Astrocyte (in vitro differentiated cells and primary cell): ENCODE measurements at regions not wholly inside any gene's neighbourhood (a gene's known extent, or its start where the extent isn't known, plus 50 kb on each side); places are given as distances from the start of the nearest gene placed in this dataset.
"Not testable (repeated sequence)": the region's sequence is repeated elsewhere in the genome, so short reads cannot be mapped to it uniquely, and the experiment has no call there.

Experiments used
- DNase-seq: peaks from one replicate; pipeline ENCODE4 v3.0.0-alpha.2; 2010; ENCODE audit warnings: low read depth
- FAIRE-seq: peaks from 2 replicates; lab custom pipeline; 2011; peaks lifted over from hg19 to GRCh38; lab: Jason Lieb, UNC
- H2AFZ ChIP-seq: 2 replicates; pipeline ENCODE4 v1.6.0; 2012; ENCODE audit warnings: low read depth, low read length, inconsistent platforms
- H3K27ac ChIP-seq: 2 replicates; pipeline ENCODE4 v1.5.1; 2011; ENCODE audit warnings: low read depth, low read length, inconsistent platforms
- H3K27me3 ChIP-seq: 2 replicates; pipeline ENCODE4 v1.6.0; 2011; ENCODE audit warnings: low read length, inconsistent platforms; ENCODE audit not compliant: insufficient read depth
- H3K36me3 ChIP-seq: 2 replicates; pipeline ENCODE4 v1.5.1; 2011; ENCODE audit warnings: low read length, inconsistent platforms; ENCODE audit not compliant: insufficient read depth
- H3K4me1 ChIP-seq: 2 replicates; pipeline ENCODE4 v1.5.1; 2011; ENCODE audit warnings: low read length, inconsistent platforms; ENCODE audit not compliant: insufficient read depth
- H3K4me2 ChIP-seq: 2 replicates; pipeline ENCODE4 v1.6.0; 2012; ENCODE audit warnings: low read length, inconsistent platforms
- H3K4me3 ChIP-seq: 2 replicates; pipeline ENCODE4 v1.5.1; 2011; ENCODE audit warnings: low read depth, mild to moderate bottlenecking, low read length, inconsistent platforms; ENCODE audit not compliant: insufficient read depth
- H3K79me2 ChIP-seq: 2 replicates; pipeline ENCODE4 v1.6.0; 2012; ENCODE audit warnings: mild to moderate bottlenecking, low read length, inconsistent platforms; ENCODE audit not compliant: insufficient read depth
- H3K9ac ChIP-seq: 2 replicates; pipeline ENCODE4 v1.6.0; 2012; ENCODE audit warnings: mild to moderate bottlenecking, low read length, inconsistent platforms
- H3K9me3 ChIP-seq: 2 replicates; pipeline ENCODE4 v1.5.1; 2012; ENCODE audit warnings: low read depth, mild to moderate bottlenecking, low read length, inconsistent platforms; ENCODE audit not compliant: insufficient read depth
- H4K20me1 ChIP-seq: 2 replicates; pipeline ENCODE4 v1.6.0; 2012; ENCODE audit warnings: low read length, inconsistent platforms; ENCODE audit not compliant: insufficient read depth
- H3K27ac Mint-ChIP-seq: one replicate; pipeline ENCODE4 v1.8.0; 2021; ENCODE audit warnings: mild to moderate bottlenecking, mixed read lengths; ENCODE audit not compliant: unreplicated experiment
- H3K27me3 Mint-ChIP-seq: one replicate; pipeline ENCODE4 v1.8.0; 2021; ENCODE audit warnings: low read depth, mixed read lengths; ENCODE audit not compliant: unreplicated experiment
- H3K36me3 Mint-ChIP-seq: one replicate; pipeline ENCODE4 v1.8.0; 2021; ENCODE audit warnings: low read depth, mixed read lengths; ENCODE audit not compliant: unreplicated experiment
- H3K4me1 Mint-ChIP-seq: one replicate; pipeline ENCODE4 v1.8.0; 2021; ENCODE audit warnings: low read depth, mixed read lengths; ENCODE audit not compliant: unreplicated experiment
- H3K4me3 Mint-ChIP-seq: one replicate; pipeline ENCODE4 v1.8.0; 2021; ENCODE audit warnings: mild to moderate bottlenecking, moderate library complexity, mixed read lengths; ENCODE audit not compliant: unreplicated experiment
- H3K9me3 Mint-ChIP-seq: one replicate; pipeline ENCODE4 v1.8.0; 2021; ENCODE audit warnings: mild to moderate bottlenecking, mixed read lengths; ENCODE audit not compliant: unreplicated experiment
- EZH2 ChIP-seq: IDR thresholded peaks from 2 replicates; pipeline ENCODE4 v1.6.1; 2012; ENCODE audit warnings: mild to moderate bottlenecking, low read length, inconsistent platforms; ENCODE audit not compliant: insufficient read depth
- TF ChIP-seq, protein P1 (sequence below): IDR thresholded peaks from 2 replicates; pipeline ENCODE4 v1.5.1; 2011; ENCODE audit warnings: low read depth, mild to moderate bottlenecking, inconsistent platforms, low read length, moderate library complexity; ENCODE audit not compliant: insufficient read depth

DNA sequence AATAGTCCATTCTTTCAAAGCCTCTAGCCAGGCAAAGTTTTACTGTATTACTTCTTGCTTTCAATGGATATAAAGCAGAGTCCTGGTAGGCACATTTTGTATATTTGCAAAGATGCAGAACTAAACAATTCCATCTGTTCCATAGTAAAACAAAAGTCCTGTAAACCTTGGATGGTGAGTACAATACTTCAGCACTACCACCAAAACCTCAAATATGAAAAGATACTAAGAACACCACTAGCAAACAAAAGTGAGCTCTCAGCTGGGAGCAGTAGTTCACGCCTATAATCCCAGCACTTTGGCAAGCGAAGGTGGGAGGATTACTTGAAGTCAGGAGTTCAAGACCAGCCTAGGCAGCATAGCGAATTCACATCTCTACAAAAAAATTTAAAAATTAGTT, 195.0 kb downstream of the MSX2 start:
- peaks cover 4% of the 10 kb centered on the region for H3K4me1 ChIP-seq
- no peaks in the 10 kb centered on the region for H3K27me3 ChIP-seq
- FAIRE-seq (no peak), DNase-seq (peak; percentile 9)
- no peaks in the 10 kb centered on the region for H3K9me3 ChIP-seq
- Mint-ChIP-seq H3K27me3 (peaks cover 3% of the 10 kb centered on the region), H3K27ac (no peak overlapping the region), H3K4me3 (no peak overlapping the region), H3K36me3 (no peaks in the 10 kb centered on the region), H3K9me3 (peaks cover 6% of the 10 kb centered on the region), H3K4me1 (no peaks in the 10 kb centered on the region)
- H2AFZ ChIP-seq, result no peak overlapping the region
- H3K4me2 ChIP-seq, result no peak overlapping the region
- H3K36me3 ChIP-seq, result no peaks in the 10 kb centered on the region
- H3K27ac ChIP-seq, result no peak overlapping the region
- no peak overlapping the region for H3K4me3 ChIP-seq
- TF ChIP-seq EZH2, result no peak
- TF ChIP-seq, protein P1, sequence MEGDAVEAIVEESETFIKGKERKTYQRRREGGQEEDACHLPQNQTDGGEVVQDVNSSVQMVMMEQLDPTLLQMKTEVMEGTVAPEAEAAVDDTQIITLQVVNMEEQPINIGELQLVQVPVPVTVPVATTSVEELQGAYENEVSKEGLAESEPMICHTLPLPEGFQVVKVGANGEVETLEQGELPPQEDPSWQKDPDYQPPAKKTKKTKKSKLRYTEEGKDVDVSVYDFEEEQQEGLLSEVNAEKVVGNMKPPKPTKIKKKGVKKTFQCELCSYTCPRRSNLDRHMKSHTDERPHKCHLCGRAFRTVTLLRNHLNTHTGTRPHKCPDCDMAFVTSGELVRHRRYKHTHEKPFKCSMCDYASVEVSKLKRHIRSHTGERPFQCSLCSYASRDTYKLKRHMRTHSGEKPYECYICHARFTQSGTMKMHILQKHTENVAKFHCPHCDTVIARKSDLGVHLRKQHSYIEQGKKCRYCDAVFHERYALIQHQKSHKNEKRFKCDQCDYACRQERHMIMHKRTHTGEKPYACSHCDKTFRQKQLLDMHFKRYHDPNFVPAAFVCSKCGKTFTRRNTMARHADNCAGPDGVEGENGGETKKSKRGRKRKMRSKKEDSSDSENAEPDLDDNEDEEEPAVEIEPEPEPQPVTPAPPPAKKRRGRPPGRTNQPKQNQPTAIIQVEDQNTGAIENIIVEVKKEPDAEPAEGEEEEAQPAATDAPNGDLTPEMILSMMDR, result no peak
- H3K9ac ChIP-seq, result no peak overlapping the region
- no peaks in the 10 kb centered on the region for H3K79me2 ChIP-seq
- H4K20me1 ChIP-seq, result no peaks in the 10 kb centered on the region

DNA sequence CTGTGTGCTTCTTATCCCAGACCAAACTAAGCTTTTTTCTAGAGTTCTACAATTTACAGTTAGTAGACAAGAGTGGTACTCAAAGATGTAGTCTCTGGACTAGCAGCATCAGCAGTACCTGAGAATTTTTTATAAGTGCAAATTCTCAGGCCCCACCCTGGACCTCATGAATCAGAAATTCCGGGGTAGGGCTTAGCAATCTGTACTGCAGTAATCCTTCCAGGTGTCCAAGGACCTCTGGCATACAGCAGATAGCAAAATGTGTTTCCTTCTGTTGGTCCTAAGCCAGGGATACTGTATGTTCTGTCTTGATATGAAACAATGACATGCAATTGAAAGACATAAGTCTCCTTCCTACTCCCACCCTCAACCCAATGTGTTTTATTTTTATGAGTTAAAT, 194.3 kb downstream of the MSX2 start:
- no peaks in the 10 kb centered on the region for H4K20me1 ChIP-seq
- no peak for DNase-seq
- TF ChIP-seq, protein P1, result no peak
- TF ChIP-seq EZH2, result no peak
- no peak overlapping the region for H3K4me3 ChIP-seq
- no peaks in the 10 kb centered on the region for H3K27me3 ChIP-seq
- no peak for FAIRE-seq
- H3K4me2 ChIP-seq, result no peak overlapping the region
- Mint-ChIP-seq H3K27me3 (peaks cover 3% of the 10 kb centered on the region), H3K27ac (no peak overlapping the region), H3K4me3 (no peak overlapping the region), H3K36me3 (no peaks in the 10 kb centered on the region), H3K9me3 (peaks cover 5% of the 10 kb centered on the region), H3K4me1 (no peaks in the 10 kb centered on the region)
- H3K4me1 ChIP-seq, result peaks cover 4% of the 10 kb centered on the region
- H2AFZ ChIP-seq, result no peak overlapping the region
- no peaks in the 10 kb centered on the region for H3K79me2 ChIP-seq
- H3K27ac ChIP-seq, result no peak overlapping the region
- no peak overlapping the region for H3K9ac ChIP-seq
- H3K36me3 ChIP-seq, result no peaks in the 10 kb centered on the region
- no peaks in the 10 kb centered on the region for H3K9me3 ChIP-seq

DNA sequence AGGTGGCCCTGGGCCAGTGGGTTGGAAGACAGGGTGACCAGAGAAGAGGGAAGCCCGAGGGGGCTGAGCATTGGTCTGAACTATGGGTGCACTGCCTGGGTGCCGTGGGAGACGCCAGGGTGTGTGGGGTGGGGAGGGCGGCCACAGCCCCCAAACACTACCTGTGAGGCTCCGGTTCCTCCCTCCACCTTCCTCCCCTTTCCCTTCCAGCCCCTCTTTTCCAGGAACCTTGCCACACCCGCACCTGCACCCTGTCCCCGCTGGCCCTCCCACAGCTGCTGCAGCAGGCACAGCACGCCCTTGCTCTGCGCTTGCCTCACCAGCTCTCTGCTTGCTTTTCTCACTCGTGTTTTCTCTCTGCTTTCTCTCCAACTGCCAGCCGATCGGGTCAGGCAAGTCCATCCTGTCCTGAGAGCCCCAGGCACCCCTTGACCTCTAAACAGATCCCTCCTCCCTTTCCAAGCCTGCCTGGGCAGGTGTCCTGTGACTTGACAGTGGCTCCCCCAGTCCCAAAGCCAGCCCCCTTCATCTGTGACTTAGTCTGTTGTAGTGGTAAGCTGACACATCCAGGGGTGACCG, 193.7 kb downstream of the MSX2 start:
- H3K4me1 ChIP-seq, result peaks cover 4% of the 10 kb centered on the region
- no peaks in the 10 kb centered on the region for H3K4me1 Mint-ChIP-seq
- no peak overlapping the region for H3K4me2 ChIP-seq
- H3K36me3 ChIP-seq, result no peaks in the 10 kb centered on the region
- no peak for FAIRE-seq
- H3K27ac Mint-ChIP-seq, result no peak overlapping the region
- no peak overlapping the region for H3K9ac ChIP-seq
- peaks cover 2% of the 10 kb centered on the region for H3K27me3 ChIP-seq
- no peaks in the 10 kb centered on the region for H3K79me2 ChIP-seq
- DNase-seq, result no peak
- H3K36me3 Mint-ChIP-seq, result no peaks in the 10 kb centered on the region
- no peak overlapping the region for H2AFZ ChIP-seq
- no peaks in the 10 kb centered on the region for H4K20me1 ChIP-seq
- peaks cover 3% of the 10 kb centered on the region for H3K27me3 Mint-ChIP-seq
- H3K4me3 Mint-ChIP-seq, result no peak overlapping the region
- H3K4me3 ChIP-seq, result no peak overlapping the region
- H3K9me3 Mint-ChIP-seq, result peaks cover 5% of the 10 kb centered on the region
- H3K9me3 ChIP-seq, result no peaks in the 10 kb centered on the region
- H3K27ac ChIP-seq, result no peak overlapping the region
- no peak for TF ChIP-seq EZH2
- TF ChIP-seq, protein P1, result no peak

DNA sequence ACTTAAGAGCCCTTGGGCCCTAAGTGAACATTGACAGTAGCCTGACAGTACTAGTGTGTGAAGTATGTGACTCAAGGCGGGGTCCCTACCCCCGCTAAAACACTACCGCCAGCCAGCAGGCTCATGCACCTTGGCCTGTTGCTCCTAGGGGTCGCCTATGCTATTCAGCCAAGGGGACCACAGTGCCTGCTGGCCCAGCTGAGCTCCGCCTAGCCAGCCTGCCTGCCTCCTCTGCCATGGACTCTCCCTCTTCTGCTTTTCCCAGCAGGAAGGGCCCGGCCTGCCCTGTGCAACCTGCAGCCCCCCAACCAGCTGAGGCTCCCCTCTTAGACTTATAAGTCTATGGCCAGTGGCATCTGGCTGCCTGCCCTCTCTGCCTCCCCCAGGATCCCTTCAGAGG, 193.1 kb downstream of the MSX2 start:
- not testable (repeated sequence) for H3K4me3 Mint-ChIP-seq, FAIRE-seq, H3K4me2 ChIP-seq, H3K9ac ChIP-seq, H3K9me3 ChIP-seq, H3K4me1 ChIP-seq, DNase-seq, H3K27me3 Mint-ChIP-seq, H3K27ac ChIP-seq, H3K36me3 Mint-ChIP-seq, H3K27ac Mint-ChIP-seq, H3K79me2 ChIP-seq, H3K4me3 ChIP-seq, H4K20me1 ChIP-seq, H2AFZ ChIP-seq, H3K36me3 ChIP-seq, H3K9me3 Mint-ChIP-seq, H3K27me3 ChIP-seq, H3K4me1 Mint-ChIP-seq
